ENCODE measurements at regions not wholly inside any gene's neighbourhood (a gene's known extent, or its start where the extent isn't known, plus 50 kb on each side); places are given as distances from the start of the nearest gene placed in this dataset.

DNA sequence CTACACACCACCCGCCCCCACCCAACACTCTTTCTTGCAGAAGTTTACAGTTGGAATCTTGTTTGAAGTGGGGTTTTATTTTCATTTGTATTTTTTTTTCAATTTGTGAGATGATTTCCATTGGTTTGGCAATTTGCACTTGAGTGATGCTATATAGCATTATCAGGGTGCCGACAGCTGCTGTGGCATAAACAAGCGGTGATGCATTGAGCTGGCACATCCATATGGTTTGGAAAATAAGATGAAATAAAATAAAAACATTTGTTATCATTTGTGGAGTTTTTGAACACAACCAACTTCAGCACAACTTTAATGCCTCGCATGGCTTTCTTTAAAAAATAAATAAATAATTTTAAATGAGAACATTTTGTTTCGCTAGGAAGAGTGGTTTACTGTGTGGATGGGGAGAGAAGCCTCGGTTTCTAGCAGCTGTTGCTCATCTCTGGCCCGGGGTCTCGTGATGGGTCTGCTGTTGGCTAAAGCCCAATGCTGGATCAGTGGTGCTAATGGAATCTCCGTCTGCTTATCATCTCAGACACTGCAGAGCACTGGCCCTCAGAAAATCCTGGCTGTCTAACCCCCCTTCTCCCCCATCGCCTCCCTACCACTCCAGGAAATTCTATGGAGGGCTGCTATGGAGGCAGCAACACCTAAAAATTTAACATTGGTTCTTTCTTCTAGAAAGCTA is 192.3 kb upstream of the MAF start:
- peak; percentile 89 to 93 for DNase-seq

DNA sequence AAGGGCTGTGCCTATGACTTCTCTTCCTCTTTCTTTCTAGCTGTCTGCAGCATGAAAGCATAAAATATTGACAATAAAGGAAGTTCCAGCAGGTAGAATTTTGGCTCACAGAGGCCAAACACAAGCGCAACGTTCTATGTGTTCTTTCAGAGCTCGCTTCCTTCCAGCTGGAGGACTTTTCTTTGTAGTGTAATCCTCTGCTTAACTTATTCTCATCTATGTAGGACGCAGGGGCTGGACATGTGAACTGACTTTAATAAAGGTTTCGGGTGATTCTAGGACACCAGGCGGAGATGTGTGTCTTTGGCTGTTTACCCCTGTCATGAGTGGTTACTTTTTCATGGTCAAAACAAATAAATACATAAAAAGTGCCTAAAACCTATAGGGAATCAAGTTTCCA is 191.5 kb upstream of the MAF start:
- DNase-seq: no peak

DNA sequence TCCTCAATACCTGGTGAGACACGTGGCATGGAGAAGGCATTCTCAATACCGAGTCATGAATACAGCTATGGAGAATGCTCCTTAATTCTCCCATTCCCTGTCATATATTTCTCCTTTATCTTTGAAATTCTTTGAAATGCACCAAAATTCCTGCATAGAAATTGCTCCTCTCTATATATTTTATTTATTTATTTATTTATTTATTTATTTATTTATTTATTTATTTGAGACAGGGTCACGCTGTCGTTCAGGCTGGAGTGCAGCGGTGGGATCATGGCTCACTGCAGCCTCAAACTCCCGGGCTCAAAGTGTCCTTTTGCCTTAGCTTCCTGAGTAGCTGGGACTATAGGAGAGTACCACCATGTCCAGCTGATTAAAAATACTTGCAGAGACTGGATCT is 190.3 kb upstream of the MAF start:
- no peak for DNase-seq

DNA sequence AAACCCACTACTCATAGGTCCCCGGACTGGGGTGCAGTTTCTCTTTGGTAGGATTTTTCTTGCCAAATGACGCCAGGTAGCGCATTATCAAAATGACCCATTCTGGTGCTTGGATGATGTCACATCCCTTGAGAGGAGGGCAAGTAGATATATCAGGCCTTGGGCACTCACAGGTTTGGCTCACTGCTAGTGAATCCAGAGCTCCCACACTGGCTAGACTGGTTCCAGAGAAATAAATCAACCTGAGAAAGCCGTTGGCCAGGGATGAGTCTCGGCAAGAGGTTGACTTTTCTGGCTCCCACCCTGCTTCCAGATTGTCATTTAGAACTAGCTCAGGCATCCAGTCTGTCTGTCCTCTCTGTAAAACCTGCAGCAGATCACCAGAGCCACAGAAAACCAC is 188.4 kb upstream of the MAF start:
- DNase-seq: no peak

DNA sequence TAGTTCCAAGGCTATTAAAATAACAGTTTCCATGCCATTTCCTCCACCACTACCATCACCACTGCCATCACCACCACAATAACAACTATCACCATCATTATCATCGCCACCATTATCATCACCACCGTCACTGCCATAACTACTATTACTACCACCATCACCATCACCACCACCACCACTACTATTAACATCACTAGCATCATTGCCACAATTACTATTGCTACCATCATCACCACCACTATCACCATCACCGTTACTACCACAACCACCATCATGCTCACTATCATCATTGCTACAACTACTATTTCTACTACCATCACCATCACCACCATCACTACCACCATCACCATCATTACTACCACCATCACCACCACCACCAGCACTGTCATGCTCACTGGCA is 185.9 kb upstream of the MAF start:
- DNase-seq: no peak

DNA sequence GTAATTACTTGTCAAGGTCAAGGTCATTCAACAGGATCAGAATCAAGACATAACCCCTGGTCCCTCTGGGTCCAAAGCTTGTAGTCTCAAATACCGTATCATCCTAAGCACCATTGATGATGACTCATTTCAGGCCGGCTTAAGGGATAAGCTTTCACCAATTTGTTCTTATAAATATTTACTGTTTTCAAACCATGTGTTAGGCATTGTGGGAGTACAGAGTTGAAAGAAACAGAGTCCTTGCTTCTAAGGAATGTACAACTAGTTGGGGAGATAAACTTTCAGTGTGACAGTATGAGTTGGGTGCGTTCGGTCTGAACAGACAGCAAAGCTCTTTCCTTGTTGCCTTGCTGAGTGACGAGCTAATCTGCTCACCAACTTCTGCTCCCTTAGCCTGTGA is 183.5 kb upstream of the MAF start:
- no peak for DNase-seq

DNA sequence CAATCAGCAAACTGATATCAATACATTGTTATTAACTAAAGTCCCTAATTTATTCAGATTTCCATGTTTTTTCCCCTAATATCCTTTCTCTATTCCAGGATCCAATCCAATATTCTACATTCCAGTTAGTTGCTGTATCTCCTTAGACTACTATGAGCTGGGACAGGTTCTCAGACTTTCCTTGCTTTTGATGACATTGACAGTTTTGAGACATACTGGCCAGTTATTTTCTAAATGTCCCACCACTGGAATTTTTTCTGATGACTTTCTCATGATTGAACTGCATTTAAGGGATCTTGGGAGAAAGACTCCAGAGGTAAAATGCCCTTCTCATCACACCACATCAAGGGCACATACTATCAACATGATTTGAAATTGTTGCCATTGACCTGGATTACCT is 177.1 kb upstream of the MAF start:
- no peak for DNase-seq

DNA sequence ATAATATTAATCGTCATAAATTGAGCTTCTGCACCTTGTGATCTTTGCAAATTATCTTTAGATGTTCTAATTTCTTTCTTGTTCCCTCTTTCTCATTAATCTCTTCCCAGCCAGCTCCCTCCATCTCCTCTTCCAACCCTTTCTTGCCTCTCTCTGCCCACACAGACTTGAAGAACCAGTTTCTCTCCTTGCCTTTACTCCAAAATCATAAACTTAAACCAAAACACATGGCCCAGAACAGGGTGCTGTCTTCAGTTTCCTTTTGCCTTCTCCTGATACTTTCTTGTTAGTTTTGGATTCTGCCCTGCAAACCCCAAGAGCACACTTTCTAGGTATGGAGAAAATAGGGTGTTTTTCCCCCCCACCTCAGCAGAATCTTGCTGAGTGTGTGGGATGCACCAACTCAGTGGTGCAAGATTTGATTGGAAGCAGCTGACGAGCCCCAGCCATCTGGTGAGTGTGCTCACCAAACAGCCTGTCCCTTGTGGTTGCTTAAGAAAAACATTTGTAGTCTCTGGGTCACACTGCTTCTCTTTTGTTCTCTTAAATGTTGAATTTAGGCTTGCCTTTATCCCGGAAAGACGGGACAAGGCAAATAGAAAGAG is 175.8 kb upstream of the MAF start:
- no peak for DNase-seq

DNA sequence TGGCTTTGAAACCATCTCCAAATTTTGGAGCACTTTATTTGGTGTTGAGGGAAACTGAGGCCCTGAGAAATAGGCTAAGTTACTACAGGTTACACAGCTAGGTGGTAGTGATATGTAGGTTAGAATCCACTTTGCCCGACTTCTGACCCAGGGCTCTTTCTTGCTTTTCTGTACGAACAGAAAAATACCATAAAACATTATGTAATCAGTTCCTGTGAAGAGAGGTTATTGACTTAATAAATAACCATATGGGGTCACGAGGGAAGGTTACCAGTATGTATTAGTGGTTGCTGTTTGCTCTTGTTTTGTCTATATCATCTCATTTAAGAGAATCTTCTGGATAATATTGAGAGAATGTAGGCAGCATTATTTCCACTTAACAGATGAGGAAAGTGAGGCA is 172.2 kb upstream of the MAF start:
- no peak for DNase-seq

DNA sequence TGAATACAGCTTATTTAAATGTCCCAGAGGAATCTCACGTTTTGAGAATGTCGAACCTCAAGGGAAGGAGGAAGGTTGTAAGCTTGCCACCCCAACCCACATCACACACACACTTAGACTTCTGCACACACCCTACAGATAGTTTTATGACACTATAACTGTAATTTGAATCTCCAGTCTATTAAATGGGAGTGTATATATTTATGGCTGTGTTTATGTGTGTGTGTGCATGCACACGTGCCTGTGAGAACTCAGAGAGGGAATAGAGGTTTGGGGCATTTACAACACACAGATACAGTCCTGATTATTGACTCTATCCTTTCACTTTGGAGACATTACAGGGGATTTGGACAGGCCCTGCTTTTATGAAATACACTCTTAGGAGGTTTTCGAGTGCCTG is 171.5 kb upstream of the MAF start:
- DNase-seq: no peak

DNA sequence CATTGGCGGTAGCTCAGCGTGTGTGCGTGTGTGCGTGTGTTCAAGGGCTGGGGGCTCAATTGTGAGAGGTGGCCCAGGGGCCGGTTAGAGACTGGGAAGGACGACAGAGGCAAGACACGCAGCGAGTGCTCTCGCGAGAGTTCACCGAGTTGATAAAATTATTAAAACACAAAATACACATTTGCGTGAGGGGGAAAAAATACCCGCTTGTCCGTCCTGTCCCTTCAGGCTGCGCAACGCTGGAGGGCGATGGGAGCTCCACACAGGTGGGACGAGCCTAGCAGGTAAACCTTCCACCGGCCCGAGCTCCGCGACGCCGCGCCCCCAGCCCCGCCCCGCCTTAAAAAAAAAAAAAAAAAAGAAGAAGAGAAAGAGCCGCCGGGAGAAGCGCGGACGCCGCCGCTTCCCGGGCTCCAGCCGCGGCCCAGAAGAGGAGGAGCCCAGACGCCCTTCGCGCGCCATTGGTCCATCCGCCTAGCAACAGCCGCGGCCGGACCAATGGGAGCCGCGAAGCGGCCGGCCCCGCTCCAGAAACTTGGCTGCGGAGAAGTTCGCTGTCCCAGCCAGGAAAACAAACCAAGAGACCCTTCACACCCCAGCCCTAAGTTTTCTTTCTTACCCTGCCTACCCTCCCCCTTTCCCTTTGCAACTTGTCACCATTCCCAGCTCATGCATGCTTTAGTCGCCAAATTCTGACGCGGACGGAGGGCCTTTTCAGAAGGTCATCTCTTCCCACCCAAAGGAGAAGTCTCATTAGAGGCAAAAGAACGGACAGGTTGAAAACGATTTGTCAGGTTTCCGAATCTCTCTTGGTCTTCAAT is 169.9 kb upstream of the MAF start:
- DNase-seq: peak; percentile 93 to 94

DNA sequence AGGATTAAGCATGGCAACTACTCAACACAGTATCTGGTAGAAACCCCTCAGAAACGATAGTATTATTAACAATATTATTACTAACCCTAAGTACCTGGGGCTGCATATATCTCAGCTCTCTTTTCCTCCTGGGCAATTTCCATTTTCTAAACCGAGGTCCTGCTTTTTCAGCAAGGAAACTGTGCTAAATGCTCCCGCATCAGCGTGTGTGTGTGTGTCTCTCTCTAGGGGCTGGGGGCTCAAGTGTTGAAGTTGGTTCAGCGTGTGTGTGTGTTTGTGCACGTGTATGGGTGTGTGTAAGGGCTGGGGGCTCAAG is 169.3 kb upstream of the MAF start:
- DNase-seq: no peak

DNA sequence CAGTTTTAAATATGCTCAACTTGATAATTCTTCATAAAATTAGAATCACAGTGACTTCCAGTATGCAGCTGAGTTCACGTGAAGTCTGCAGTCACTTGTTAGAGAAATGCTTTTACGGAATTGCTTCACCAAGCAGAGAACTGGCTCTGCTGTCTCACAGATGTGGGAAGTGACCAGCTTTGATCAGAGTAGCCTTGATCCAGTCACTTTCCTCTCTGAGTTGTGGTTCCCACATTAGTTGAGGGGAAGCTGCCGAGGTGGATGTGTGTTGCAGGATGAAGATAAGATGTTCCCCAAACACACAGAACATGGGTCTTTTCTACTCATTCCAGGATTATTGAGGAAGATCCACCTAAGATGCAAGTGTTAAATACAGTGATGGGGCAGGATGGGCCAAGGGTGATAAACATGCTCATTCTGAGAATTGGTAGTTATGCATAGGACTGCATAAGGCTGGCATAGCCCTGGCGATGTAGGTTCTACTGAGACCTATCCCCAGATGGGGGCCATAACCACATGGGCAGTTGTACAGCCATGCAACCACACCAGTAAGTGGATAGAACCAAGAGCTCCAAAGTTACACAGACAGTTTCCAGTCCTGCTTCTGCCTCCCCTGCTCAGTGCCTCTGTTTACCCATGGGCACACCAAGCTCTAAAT is 168.9 kb upstream of the MAF start:
- no peak for DNase-seq

DNA sequence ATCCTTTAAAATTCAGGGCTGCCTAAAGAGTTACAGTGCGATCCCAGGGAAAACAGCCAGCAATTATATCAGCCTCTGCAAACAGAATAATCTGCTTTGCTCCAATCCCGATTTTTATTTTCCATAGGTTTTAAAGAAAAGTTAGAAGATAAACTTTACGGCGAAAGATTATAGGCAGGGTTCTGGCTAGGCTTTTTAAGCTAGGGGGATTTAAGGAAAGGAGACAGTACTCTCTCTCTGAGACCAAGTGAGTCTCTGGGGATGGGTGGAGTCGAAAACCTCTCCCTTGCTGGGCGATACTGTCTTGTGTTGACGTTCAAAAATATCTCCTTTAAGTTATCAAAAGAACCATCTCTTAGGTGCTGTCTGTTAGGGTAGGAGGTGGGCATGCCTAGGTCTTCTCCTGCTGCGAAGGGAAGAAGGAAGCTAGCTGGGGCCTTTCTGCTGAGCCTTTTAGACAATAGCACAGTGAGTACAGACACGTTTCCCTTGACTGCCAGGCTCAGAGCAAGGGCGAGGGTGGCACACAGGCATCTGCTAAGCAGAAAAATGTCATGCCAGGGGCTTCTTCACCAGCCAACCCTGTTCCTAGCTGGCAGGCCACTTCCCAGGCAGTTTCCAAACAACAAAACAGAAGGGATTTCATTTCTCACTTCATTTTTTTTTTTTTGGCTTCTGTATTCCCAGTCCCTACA is 167.9 kb upstream of the MAF start:
- DNase-seq: no peak

DNA sequence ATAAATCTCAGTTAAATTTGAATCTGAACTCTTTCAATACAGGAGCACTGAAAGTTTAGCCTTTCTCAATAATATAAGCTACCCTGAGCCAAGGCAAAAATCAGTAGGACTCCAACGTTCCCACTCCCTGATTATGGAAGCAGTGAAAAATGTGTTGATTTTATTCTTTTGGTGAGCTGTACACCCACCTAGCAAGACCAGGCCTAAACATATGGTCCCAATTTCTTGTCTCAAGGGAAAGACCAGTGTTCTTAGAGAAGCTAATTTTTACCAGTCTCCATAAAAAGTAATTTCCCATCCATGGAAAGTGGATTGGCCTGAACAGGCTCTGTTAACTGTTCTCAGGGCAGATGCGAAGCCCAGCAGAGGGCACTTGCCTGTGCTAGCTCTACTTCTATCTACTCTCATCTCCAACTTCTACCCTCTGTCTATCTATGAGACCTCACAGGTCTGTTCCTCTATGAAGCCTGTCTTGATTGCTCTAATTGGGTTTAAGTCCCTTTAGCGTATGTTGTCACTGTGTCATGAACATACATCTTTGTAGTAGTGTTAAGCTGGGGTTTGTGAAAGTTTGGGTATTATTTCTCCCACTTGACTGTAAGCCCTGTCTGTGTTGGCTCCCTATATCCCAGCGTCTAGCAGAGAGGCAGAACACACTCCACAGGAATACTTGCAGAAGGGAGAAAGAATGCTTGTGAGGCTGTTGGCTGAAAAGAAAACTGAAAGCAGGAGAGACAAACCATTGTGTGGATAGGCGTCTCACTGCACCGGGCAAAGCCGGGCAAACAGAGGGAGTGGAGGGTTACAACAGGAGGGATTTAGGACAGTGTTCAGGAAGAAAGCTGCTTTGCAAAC is 167.1 kb upstream of the MAF start:
- DNase-seq: peak in 1 of 2 donors; percentile 31

DNA sequence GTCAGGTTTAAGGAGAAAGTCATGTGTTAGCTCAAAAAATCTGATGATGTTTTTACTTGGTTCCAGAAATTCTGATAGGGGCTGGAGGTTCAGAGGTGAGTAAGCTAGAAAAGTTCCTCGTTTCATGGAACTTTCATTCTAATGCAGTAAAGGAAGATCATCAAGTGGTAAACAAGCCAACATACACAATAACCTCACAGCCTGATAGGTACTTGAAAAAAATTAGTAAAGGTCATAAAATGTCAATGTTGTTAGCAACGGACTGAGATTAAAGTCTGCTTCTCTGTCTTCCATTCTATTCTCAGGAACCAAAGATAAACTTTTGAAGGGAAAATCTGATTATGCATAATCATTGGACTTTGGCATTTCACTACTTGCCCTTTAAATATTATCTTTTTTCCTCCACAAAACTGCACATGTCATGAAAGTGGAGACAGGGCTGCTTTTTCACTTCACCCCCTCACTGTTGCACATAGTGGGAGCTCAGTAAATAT is 165.4 kb upstream of the MAF start:
- DNase-seq: no peak

DNA sequence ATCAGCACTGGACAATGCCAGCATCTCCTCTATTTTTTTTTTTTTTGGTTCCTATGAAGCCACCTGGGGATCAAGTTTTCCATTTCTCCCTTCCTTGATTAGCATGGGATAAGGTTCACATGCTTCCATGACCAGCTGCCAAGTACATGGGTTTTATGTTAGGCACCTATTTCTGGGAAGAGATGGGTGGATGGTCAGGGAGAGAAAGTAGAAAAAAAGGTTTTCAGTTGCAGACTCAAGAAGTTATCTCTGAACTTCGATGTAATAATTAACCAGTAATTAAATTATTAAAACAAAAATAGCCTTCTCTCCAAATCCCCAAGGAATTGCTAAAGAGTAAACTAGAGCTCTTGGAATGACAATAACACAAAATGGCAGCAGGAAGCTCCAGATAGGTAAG is 164.9 kb upstream of the MAF start:
- no peak for DNase-seq

DNA sequence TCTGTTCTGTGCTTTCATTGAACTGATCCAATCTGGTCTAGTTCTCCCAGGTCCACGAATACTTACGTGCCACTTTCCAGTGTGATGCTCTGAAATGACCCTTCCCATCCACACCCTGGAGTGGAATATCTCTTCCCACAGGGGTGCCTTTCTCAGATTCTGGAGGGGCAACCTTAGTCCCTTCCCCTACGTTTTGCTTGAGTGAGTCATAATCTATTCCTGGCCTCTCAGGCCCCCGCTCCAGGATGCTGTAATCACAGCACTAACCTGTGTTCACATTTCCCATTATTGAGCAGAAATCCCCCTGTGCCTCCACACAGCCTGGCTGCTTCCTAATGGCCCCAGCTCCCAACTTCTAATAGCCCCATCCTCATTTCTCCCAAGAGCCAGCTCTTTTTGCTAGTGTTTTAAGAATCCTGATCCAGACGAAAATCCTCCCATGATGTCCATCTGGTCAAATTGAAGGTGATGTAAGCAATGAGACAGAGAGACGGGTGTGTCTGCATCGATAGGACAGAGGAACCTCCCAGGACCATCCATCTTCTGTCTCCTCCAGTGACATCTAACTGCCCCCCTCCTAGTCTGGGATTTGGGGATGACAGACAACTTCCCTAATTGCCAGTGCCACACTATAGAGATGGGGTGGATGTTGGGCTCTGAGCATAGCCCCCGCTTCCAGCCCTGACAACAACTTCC is 164.0 kb upstream of the MAF start:
- no peak for DNase-seq

DNA sequence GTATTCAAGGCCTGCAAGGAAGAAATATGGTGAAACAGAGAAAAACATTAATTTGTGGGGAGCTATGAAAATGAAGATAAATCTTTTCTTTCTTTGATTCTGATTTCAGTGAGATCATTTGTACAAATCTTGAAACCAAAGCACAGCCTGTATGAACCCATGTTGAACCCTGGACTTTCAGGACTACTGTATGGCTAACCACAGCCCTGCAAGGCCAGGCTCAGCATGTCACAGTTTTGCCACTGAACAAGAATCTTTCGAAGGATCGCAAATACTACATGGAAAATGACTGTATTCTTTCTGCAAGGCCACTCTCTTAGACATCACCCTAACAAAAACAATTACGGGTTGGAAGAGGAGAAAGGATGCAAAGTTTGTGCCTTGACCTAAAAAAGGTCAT is 161.7 kb upstream of the MAF start:
- DNase-seq: no peak

DNA sequence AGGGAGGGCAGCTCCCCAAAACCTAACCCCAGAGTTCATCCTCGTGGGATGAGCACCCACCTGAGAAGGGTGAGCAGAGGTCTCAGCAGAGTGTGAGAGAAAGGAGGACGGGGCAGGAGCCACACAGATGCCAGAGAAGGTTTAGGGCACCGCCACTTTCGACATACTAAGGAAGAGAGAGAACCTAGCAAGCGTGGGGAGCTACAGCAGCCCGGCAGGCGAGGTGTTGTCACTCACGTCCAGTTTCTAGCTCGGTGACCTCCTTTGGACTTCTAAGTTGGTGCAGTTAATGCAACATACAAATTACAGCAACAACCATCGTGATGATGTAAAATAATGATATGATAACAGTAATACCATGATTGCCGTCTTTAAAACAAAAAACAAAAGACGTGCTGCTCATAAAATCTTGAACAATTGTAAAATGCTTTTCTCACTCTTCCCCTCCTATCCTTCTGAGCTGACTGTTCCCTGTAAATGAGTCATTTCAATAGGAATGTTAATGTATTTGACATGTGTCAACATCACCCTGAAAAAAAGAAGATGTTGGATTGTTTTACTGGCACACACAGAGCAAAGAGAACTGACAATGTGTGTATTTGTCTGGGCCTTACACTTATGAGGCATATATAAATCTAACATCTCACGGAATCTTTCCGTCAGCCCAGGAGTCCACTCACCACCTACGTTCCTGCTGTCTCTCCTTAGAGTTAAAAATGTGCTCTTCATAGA is 158.2 kb upstream of the MAF start:
- no peak for DNase-seq

Measured in right lung (tissue), 2 donors.